ENCODE measurements at regions not wholly inside any gene's neighbourhood (a gene's known extent, or its start where the extent isn't known, plus 50 kb on each side); places are given as distances from the start of the nearest gene placed in this dataset.

DNA sequence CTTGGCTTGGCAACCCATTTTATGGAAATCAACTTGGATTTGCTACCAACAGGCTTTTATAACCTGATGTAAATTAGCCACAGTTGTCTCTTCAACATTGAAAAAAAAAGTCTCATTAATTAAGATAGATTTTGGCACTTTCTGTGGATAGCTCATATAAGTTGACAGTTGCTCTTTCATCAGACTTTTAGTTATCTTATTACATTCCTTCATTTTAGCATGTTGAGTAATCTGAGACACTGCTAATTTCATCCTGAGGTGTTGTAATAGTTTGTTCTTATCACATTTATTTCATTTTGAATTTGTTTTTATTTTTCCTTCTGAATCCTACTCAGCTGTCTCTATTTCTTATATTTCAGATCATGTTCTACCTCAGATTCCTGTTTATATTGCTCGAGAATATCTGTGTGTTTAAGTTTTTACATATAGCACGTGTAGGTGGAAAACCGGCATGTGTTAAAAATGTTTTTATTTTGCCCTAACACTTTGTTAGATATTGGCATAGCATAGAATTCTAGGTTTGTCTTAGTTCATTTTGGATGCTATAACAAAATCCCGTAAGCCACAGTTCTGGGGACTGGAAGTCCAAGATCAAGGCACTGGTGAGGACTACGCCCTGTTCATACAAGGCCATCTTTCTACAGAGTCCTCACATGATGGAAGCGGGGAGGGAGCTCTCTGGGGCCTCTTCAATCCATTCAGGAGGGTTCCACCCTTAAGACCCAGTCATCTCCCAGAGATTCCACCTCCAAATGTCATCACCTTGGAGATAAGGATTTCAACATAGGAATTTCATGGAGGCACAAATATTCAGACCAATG lies 239.4 kb downstream of the COL4A1 start:
- FAIRE-seq: no peak
- no peak for DNase-seq
- TF ChIP-seq, protein P1, sequence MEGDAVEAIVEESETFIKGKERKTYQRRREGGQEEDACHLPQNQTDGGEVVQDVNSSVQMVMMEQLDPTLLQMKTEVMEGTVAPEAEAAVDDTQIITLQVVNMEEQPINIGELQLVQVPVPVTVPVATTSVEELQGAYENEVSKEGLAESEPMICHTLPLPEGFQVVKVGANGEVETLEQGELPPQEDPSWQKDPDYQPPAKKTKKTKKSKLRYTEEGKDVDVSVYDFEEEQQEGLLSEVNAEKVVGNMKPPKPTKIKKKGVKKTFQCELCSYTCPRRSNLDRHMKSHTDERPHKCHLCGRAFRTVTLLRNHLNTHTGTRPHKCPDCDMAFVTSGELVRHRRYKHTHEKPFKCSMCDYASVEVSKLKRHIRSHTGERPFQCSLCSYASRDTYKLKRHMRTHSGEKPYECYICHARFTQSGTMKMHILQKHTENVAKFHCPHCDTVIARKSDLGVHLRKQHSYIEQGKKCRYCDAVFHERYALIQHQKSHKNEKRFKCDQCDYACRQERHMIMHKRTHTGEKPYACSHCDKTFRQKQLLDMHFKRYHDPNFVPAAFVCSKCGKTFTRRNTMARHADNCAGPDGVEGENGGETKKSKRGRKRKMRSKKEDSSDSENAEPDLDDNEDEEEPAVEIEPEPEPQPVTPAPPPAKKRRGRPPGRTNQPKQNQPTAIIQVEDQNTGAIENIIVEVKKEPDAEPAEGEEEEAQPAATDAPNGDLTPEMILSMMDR (IDR thresholded peaks at IDR 0.05; ENCODE audit: borderline replicate concordance, extremely low read depth, insufficient read depth): no peak
- Histone ChIP-seq H3K36me3 (ENCODE audit: control insufficient read depth in 2 of 3, insufficient read depth in 3 of 3, low read length in 3 of 3) (no peaks in the 10 kb centered on the region), H3K27ac (ENCODE audit: low read depth in 2 of 2, low read length in 2 of 2) (no peak overlapping the region), H3K9me3 (ENCODE audit: control insufficient read depth in 2 of 3, insufficient read depth in 1 of 3, low read length in 3 of 3) (no peaks in the 10 kb centered on the region), H3K9ac (ENCODE audit: low read length in 3 of 3) (no peak overlapping the region), H3K4me1 (ENCODE audit: control insufficient read depth in 2 of 3, insufficient read depth in 2 of 3, low read depth in 1 of 3, low read length in 3 of 3) (peaks cover 0 to 3% (median 0%) of the 10 kb centered on the region in 3 donors), H3K27me3 (ENCODE audit: control insufficient read depth, insufficient read depth, low read length) (no peaks in the 10 kb centered on the region), H3K4me3 (ENCODE audit: low read length in 3 of 3) (no peak overlapping the region)
- intact Hi-C loops (cut with DNase I): no loop called here

DNA sequence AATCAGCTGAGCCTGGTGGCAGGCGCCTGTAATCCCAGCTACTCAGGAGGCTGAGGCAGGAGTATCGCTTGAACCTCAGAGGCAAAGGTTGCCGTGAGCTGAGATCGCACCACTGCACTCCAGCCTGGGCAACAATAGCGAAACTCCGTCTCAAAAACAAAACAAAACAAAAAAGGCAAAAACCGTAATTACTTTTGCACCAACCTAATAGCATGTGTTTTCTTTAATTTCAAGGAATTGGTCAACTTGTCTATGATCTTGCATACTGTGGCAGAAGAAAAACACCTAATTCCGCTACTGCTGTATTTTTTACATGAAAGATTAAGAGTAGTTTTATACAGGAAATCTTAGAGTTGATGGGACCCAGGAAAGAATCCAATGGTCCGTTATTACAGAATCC lies 241.2 kb downstream of the COL4A1 start:
- TF ChIP-seq, protein P1 (IDR thresholded peaks at IDR 0.05; ENCODE audit: borderline replicate concordance, extremely low read depth, insufficient read depth): no peak
- peaks cover 0 to 3% (median 0%) of the 10 kb centered on the region in 3 donors for H3K4me1 ChIP-seq (ENCODE audit: control insufficient read depth in 2 of 3, insufficient read depth in 2 of 3, low read depth in 1 of 3, low read length in 3 of 3)
- DNase-seq: no peak
- intact Hi-C loops (cut with DNase I): no loop called here
- no peaks in the 10 kb centered on the region for H3K27me3 ChIP-seq (ENCODE audit: control insufficient read depth, insufficient read depth, low read length)
- H3K4me3 ChIP-seq (ENCODE audit: low read length in 3 of 3): no peak overlapping the region
- H3K9me3 ChIP-seq (ENCODE audit: control insufficient read depth in 2 of 3, insufficient read depth in 1 of 3, low read length in 3 of 3): no peaks in the 10 kb centered on the region
- no peak overlapping the region for H3K9ac ChIP-seq (ENCODE audit: low read length in 3 of 3)
- FAIRE-seq: no peak
- H3K27ac ChIP-seq (ENCODE audit: low read depth in 2 of 2, low read length in 2 of 2): no peak overlapping the region
- no peaks in the 10 kb centered on the region for H3K36me3 ChIP-seq (ENCODE audit: control insufficient read depth in 2 of 3, insufficient read depth in 3 of 3, low read length in 3 of 3)

DNA sequence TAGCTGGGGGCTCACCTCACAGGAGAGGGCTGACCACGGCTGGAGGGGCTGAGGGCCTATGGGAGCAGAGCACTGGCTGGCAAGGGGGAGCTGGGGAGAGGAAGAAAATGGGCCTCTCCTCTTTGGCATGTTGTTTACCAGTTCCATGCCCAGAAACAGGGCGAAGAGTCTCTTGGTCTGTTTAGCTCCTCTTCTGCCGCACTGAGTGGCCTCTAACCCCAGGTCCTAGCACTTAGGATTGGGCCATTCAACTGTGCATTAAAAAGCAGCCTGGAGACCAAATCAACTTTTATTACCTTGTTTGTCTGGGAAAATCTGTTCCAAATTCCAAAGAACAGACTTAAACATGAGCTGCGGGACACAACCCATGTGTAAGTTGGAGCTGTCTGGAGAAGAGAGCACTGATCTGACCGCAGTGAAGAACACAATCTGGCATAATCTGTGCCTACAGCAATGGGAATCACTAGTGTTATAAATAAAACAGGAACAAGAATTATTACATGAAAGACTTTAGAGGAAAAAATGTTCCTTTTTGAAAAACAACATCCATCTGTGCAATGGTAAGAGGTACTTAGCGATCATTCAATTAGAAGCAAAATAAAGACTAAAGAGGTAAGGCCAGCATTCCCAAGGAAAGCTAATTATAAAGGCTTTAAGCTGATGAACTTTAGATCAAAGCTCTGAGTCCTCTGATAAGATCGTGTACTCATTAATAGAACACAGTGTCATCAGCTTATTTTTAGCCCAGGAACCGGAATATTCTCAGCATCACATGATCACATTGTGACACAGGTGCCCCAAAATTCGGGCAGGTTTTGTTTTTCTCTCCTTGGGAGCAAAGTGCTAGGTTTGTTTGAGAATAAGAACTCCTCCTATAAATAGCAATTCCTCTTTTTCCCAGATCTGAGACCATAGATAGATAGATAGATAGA lies 243.2 kb downstream of the COL4A1 start:
- peaks cover 0 to 3% (median 0%) of the 10 kb centered on the region in 3 donors for H3K4me1 ChIP-seq (ENCODE audit: control insufficient read depth in 2 of 3, insufficient read depth in 2 of 3, low read depth in 1 of 3, low read length in 3 of 3)
- intact Hi-C loops (cut with DNase I): no loop called here
- FAIRE-seq: no peak
- no peaks in the 10 kb centered on the region for H3K27me3 ChIP-seq (ENCODE audit: control insufficient read depth, insufficient read depth, low read length)
- DNase-seq: no peak
- no peak overlapping the region for H3K4me3 ChIP-seq (ENCODE audit: low read length in 3 of 3)
- no peak overlapping the region for H3K27ac ChIP-seq (ENCODE audit: low read depth in 2 of 2, low read length in 2 of 2)
- H3K36me3 ChIP-seq (ENCODE audit: control insufficient read depth in 2 of 3, insufficient read depth in 3 of 3, low read length in 3 of 3): no peaks in the 10 kb centered on the region
- TF ChIP-seq, protein P1 (IDR thresholded peaks at IDR 0.05; ENCODE audit: borderline replicate concordance, extremely low read depth, insufficient read depth): no peak
- no peaks in the 10 kb centered on the region for H3K9me3 ChIP-seq (ENCODE audit: control insufficient read depth in 2 of 3, insufficient read depth in 1 of 3, low read length in 3 of 3)
- H3K9ac ChIP-seq (ENCODE audit: low read length in 3 of 3): no peak overlapping the region

Data from kidney (tissue), 13 donors.